ENCODE measurements at regions not wholly inside any gene's neighbourhood (a gene's known extent, or its start where the extent isn't known, plus 50 kb on each side); places are given as distances from the start of the nearest gene placed in this dataset.

DNA sequence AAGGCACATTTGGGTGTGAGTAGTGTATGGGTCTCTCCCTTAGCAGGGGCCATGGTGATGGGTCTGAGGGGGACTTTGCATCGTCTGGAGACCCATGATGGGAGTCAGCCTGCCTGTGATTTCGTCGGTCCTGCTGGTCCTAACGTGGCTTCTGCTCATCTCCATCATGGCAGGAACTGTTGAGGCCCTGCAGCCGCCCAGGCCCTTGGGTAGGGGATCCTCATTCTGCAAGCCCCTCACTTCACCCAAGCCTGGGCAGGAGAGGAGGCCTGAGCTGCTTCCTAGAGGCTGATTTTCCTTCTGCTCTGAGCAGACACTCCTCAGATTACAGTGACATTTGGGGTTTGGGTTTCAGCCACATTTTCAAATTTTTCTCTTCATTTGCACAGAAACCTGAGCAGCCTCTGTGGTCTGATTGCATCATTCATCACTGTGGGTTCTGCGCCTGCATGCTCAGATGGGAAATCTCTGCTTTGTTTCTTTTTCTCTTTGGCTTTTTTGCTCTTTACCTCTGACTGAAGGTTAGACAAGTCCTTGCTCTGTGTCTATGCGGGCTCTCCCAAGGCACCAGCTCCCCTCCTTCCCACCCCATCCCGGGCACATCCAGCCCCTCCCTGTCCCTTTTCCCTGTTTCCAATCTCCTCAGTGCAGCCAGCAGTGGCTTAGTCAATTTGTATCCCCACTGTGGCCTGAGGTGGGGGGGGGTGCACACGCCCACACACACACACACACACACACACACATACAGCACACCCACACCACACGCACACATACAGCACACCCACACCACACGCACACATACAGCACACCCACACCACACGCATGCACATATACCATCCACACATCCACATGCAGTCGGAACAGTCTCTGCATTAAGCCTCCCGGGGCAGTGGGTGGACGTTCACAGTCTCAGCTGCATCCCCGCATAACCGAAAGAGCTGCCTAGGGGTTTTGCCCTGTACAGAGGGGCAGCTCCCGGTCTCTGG is 305.4 kb upstream of the HS6ST1 start:
- peak; percentile 63 for DNase-seq

GRCh38 chr2:128624956-128625355 is 306.3 kb upstream of the HS6ST1 start:
- no peak for DNase-seq

DNA sequence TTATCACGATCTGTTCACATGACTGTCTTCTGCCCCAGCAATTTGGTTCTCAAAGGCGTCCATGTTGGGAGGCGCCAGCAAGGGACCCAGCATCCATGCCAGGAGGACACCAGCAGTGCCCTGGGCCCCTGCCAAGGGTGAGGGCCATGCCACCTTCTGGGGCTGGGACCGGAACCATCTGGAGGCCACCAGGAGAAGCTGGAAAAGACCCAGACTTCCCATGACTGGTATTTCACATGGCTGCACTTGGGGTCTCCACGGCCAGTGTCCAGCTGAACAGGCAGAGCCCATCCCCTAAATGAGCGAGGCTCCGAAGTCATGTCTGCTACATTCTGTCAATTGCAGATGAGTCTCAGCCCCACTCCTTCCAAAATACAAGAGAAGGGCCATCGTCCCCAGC is 306.8 kb upstream of the HS6ST1 start:
- DNase-seq, result no peak

- DNase-seq, result no peak
Measured at GRCh38 chr2:128625963-128626759, 307.5 kb upstream of the HS6ST1 start.

GRCh38 chr2:128626760-128627511 is 308.3 kb upstream of the HS6ST1 start:
- DNase-seq, result no peak

- no peak for DNase-seq
Measured at GRCh38 chr2:128628206-128628605, 309.5 kb upstream of the HS6ST1 start.

DNA sequence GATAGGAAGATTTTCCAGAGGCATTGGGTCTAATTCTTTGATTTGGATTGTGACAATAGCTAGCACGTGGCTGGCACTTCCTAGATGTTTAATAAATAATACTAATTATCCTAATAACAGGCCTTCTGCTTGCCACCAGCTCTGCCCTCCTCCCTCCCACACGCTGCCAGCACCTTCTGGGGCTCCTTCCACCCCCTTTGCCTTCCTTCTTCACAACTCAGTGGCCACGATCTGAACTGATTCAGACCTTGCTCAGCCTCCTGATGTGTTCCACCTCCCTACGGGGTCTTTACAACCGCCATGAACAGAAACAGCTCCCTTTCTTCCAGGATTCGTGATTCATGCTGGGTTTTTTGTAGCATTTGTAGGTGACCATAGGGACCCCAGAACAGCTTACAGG is 310.3 kb upstream of the HS6ST1 start:
- DNase-seq, result no peak

GRCh38 chr2:128630974-128631697 is 312.5 kb upstream of the HS6ST1 start:
- DNase-seq, result no peak

- no peak for DNase-seq
Measured at GRCh38 chr2:128631698-128632500, 313.2 kb upstream of the HS6ST1 start.

GRCh38 chr2:128632501-128632800 is 313.8 kb upstream of the HS6ST1 start:
- DNase-seq, result no peak

DNA sequence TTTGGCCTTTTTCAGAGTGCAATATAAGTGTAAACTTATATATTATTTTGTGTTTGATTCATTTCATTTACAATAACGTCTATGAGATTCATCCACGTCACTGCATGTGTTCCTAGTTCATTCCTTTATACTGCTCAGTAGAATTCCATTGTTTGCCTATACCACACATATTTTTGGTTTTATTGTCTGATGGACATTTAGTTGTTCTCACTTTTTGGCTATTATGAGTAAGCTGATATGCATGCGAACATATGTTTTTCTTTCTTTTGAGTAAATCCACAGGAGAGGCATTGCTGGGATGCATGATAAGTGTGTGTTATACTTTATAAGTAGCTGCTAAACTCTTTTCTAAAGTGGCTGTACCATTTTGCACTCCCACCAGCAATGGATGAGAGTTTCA is 314.8 kb upstream of the HS6ST1 start:
- no peak for DNase-seq

DNA sequence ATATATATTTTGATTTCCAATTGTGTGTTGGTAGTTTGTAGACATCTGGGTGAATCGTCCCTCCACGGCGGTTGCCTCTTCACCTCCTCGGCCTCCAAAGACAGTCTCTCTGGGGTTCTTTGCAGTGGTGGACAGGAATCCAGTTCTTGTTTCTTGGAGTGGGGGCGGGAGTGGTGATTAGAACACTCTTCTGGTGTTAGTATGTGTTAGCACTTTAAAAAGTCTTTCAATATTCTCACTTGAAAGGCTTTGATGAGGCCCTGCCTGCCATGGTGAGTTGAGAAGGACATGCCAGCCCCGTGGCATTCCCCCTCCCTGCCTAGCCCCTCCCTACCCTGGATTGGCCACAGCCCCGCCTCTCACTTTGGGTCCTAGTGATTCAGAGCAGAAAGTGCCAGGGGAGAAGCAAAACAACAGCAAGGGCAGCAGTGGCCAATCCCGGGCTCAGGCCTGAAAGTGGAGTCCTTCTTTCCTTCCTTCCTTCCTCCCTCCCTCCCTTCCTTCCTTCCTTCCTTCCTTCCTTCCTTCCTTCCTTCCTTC is 316.8 kb upstream of the HS6ST1 start:
- no peak for DNase-seq

- no peak for DNase-seq
Measured at GRCh38 chr2:128636802-128637147, 318.1 kb upstream of the HS6ST1 start.

- DNase-seq, result no peak
Measured at GRCh38 chr2:128637481-128638155, 318.9 kb upstream of the HS6ST1 start.

GRCh38 chr2:128638341-128639119 is 319.9 kb upstream of the HS6ST1 start:
- DNase-seq, result no peak

DNA sequence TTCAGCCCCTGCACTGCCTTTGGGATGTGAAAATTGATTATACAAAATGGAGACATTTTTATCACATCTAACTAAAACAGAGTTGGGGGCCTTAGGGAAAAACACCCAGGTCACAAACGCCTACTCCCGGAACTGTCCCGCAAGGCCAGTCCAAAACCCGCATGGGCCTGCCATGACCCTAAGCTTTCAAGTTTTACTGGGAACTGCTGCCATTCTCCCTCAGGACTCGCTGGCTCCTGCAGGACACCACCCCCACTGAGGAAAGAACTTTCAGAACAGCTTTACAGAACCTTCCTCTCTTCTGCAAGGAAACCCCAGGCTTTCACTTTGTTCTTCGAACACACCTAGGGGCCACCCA is 320.4 kb upstream of the HS6ST1 start:
- DNase-seq, result no peak

DNA sequence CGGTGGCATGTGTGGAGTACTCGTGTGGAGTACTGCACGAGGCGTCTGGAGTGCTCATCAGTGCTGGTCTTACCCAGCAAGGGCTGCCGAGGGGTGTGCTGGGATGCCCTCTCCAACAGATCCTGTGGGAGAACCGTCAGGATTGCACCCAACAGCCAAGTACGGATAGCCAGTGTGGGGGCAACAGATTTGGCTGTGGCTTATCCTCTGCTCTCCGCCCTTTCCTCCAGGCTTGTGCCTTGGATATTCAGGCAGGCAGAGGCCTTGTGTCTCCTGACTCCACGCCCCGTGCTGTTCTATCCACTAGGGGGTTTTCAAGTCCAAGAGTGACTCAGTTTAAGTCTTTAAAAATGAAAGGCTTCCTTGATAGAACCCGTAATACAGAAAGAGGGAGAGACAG is 321.0 kb upstream of the HS6ST1 start:
- DNase-seq, result no peak

DNA sequence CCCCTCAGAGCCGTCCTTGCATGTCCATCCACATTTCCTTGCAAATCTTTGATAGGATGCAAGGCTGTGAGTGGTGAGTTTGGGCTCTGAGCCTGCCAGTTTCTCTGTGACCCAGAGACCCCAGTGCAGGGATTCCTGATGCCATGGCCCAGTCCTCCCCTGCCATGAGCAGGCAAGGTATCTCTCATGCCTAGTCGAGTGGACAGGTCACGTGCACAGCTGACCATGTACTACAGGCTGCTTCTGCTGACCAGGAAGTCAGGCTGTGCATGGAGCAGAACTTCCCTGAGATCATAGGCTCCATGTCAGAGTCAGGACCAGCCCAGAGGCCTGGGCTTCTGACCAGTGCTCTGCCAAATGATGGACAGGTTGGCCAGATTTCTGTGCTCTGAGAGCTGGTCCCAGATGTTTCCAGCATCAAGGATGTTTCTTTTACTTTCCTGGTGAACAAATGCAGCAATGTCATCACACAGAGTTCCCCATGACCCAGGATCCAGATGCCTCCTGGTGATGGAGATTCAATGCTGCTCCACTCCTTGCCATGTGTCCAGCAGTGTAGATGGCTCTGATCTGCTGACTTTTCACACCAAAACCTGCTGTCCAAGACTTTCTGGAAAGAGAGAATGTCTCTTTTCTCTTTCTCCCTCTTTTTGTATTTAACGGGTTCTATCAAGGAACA is 321.6 kb upstream of the HS6ST1 start:
- no peak for DNase-seq

DNA sequence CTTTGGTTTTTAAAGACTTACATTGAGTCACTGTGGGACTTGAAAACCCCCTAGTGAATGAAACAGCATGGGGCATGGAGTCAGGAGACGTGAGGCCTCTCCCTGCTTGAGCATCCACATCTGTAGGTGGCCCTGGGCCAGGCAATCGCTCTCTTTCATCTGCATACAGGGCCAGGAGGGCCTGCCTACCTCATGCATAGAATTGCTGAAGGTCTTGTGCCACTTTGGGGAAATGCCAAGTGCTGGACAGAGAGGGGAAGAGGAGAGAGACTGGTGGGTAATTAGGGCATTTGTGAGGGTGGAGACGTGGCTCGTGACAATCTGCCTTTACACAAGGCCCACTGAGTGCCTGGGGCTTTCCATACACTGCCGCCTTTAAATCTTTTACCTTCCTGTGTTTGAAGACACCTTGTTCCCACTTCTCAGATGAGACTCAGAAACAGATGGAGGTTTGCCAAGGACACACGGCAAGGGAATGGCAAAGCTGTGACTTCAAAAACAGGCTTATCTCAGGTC is 322.2 kb upstream of the HS6ST1 start:
- DNase-seq, result no peak
